ENCODE measurements at regions not wholly inside any gene's neighbourhood (a gene's known extent, or its start where the extent isn't known, plus 50 kb on each side); places are given as distances from the start of the nearest gene placed in this dataset.
"Not testable (repeated sequence)": the region's sequence is repeated elsewhere in the genome, so short reads cannot be mapped to it uniquely, and the experiment has no call there.

DNA sequence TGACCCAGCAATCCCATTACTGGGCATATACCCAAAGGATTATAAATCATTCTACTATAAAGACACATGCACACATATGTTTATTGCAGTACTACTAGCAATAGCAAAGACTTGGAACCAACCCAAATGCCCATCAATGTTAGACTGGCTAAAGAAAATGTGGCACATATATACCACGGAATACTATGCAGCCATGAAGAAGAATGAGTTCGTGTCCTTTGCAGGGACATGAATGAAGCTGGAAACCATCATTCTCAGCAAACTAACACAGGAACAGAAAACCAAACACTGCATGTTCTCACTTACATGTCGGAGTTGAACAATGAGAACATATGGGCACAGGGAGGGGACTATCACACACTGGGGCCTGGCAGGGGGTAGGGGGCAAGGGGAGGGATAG is 183.0 kb downstream of the HACE1 start:
- H3K4me1 Mint-ChIP-seq, H3K4me3 Mint-ChIP-seq, ATAC-seq, DNase-seq, H3K27ac Mint-ChIP-seq, H3K27me3 Mint-ChIP-seq: not testable (repeated sequence)
- peaks cover 0 to 24% of the 10 kb centered on the region in 2 donors for H3K9me3 Mint-ChIP-seq

DNA sequence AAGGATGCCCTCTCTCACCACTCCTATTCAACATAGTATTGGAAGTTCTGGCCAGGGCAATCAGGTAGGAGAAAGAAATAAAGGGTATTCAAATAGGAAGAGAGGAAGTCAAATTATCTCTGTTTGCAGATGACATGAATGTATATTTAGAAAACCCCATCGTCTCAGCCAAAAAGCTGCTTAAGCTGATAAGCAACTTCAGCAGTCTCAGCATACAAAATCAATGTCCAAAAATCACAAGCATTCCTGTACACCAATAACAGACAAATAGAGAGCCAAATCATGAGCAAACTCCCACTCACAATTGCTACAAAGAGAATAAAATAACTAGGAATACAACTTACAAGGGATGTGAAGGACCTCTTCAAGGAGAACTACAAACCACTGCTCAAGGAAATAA is 184.6 kb downstream of the HACE1 start:
- not testable (repeated sequence) for DNase-seq, H3K4me3 Mint-ChIP-seq, ATAC-seq, H3K27ac Mint-ChIP-seq, H3K27me3 Mint-ChIP-seq, H3K4me1 Mint-ChIP-seq
- H3K9me3 Mint-ChIP-seq: peaks cover 0 to 25% of the 10 kb centered on the region in 2 donors

DNA sequence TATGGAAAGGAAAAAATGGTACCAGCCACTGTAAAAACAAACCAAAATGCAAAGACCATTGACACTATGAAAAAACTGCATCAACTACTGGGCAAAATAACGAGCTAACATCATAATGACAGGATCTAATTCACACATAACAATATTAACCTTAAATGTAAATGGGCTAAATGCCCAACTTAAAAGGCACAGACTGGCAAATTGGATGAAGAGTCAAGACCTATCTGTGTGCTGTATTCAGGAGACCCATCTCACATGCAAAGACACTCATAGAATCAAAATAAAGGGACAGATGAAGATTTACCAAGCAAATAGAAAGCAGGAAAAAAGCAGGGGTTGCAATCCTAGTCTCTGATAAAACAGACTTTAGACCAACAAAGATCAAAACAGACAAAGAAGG is 186.6 kb downstream of the HACE1 start:
- H3K27ac Mint-ChIP-seq, ATAC-seq, H3K4me3 Mint-ChIP-seq, H3K27me3 Mint-ChIP-seq, DNase-seq, H3K4me1 Mint-ChIP-seq: not testable (repeated sequence)
- peaks cover 0 to 25% of the 10 kb centered on the region in 2 donors for H3K9me3 Mint-ChIP-seq

DNA sequence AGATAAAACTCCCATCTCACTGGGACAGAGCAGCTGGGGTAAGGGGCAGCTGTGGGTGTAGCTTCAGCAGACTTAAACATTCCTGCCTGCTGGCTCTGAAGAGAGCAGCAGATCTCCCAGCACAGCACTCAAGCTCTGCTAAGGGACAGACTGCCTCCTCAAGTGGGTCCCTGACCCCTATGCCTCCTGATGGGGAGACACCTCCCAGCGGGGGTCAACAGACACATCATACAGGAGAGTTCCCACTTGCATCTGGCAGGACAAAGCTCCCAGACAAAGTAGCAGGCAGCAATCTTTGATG is 188.2 kb downstream of the HACE1 start:
- not testable (repeated sequence) for H3K4me3 Mint-ChIP-seq

DNA sequence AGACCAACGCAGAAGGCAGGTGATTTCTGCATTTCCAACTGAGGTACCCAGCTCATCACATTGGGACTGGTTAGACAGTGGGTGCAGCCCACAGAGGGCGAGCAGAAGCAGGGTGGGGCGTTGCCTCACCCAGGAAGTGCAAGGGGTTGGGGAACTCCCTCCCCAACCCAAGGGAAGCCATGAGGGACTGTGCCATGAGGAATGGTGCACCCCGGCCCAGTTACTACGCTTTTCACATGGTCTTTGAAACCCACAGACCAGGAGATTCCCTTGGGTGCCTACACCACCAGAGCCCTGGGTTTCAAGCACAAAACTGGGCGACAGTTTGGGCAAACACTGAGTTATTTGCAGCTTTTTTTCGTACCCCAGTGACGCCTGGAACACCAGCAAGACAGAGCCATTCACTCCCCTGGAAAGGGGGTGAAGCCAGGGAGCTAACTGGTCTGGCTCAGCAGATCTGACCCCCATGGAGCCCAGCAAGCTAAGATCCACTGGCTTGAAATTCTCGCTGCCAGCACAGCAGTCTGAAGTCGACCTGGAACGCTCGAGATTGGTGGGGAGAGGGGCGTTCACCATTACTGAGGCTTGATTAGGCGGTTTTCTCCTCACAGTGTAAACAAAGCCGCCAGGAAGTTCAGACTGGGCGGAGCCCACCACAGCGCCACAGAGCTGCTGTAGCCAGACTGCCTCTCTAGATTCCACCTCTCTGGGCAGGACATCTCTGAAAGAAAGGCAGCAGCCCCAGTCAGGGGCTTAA is 188.7 kb downstream of the HACE1 start:
- not testable (repeated sequence) for ATAC-seq

More for the DNA sequence above, 188.2 kb downstream of the HACE1 start:
- ATAC-seq, H3K27me3 Mint-ChIP-seq, H3K27ac Mint-ChIP-seq, DNase-seq, H3K4me1 Mint-ChIP-seq: not testable (repeated sequence)
- H3K9me3 Mint-ChIP-seq: peaks cover 0 to 35% of the 10 kb centered on the region in 2 donors

DNA sequence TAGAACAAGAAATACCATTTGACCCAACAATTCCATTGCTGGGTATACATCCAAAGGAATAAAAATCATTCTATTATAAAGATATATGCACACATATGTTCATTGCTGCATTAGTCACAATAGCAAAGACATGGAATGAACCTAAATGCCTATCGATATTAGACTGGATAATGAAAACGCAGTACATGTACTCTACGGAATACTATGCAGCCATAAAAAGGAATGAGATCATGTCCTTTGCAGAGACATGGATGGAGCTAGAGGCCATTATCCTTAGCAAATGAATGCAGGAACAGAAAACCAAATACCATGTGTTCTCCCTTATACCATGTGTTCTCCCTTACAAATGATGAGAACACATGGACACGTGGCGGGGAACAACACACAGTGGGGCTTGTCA is 190.2 kb downstream of the HACE1 start:
- peaks cover 20% of the 10 kb centered on the region for H3K27me3 Mint-ChIP-seq
- peaks cover 10 to 50% of the 10 kb centered on the region in 2 donors for H3K9me3 Mint-ChIP-seq
- ATAC-seq (no peak), DNase-seq (no peak)
- no peaks in the 10 kb centered on the region for H3K4me1 Mint-ChIP-seq
- no peak overlapping the region for H3K4me3 Mint-ChIP-seq
- no peak overlapping the region for H3K27ac Mint-ChIP-seq

More for the DNA sequence above, 188.7 kb downstream of the HACE1 start:
- H3K27me3 Mint-ChIP-seq, H3K27ac Mint-ChIP-seq, H3K4me1 Mint-ChIP-seq, H3K4me3 Mint-ChIP-seq, DNase-seq: not testable (repeated sequence)
- peaks cover 0 to 40% of the 10 kb centered on the region in 2 donors for H3K9me3 Mint-ChIP-seq

DNA sequence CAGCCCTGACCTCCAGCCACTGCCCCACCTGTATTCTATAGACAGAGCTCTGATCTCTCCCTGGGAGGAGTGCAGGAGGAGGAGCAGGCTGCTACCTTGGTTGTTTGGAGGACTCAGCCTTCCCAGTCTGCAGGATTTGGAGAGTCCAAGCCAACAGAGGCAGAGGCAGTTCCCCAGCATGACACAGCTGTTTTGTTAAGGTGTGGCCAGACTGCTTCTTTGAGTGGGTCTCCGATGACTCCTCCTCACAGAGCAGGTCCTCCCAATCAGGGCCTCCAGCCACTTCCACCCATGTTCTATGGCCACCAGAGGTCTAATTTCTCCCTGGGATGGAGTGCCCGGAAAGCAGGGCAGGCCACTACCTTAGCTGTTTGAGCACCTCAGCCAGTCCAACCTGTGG is 203.5 kb downstream of the HACE1 start:
- H3K4me3 Mint-ChIP-seq: no peak overlapping the region

DNA sequence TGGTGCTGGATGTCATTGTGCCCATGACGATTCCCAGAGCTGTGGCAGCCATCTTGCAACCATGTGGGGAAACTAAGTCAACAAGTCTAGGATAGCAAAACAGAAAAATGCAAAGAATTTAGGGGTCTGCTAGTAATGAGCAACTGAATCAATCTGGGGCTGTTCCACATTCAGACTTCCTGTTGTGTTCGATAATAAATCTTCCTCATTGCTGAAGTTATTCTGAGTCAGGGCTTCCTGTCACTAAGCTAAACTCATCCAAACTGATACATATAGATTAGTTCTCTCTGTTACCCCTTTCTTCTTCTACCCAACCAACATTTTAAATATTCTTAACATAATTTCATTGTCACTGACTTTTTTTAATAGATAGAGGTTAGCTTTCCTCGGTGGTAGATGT is 205.9 kb downstream of the HACE1 start:
- ATAC-seq (no peak), DNase-seq (no peak)
- H3K27me3 Mint-ChIP-seq: peaks cover 9% of the 10 kb centered on the region
- H3K27ac Mint-ChIP-seq: no peak overlapping the region
- no peaks in the 10 kb centered on the region for H3K4me1 Mint-ChIP-seq
- H3K9me3 Mint-ChIP-seq: no peaks in the 10 kb centered on the region
- no peak overlapping the region for H3K4me3 Mint-ChIP-seq

More for the DNA sequence above, 203.5 kb downstream of the HACE1 start:
- H3K27me3 Mint-ChIP-seq: peaks cover 22% of the 10 kb centered on the region
- peaks cover 0 to 10% of the 10 kb centered on the region in 2 donors for H3K9me3 Mint-ChIP-seq
- H3K27ac Mint-ChIP-seq: no peak overlapping the region
- no peaks in the 10 kb centered on the region for H3K4me1 Mint-ChIP-seq
- ATAC-seq: peak; percentile 26
- DNase-seq: no peak

DNA sequence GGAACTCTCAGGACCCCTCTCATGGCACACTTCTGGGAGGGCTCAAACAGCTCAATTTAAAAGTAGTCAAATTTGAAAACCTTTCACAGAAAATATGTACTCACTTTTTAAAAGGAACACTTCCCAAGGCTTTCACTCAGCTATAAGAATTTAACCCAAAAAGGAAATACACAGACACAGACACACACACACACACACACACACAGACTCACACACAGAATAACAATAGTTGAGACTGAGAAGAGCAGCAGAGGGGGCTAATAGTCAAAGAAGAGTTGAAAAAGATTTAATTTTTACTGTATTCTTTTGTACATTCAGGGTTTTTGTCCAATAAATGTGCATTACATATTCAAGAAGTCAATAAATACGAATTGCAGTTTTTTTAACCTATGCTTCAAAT is 211.4 kb downstream of the HACE1 start:
- DNase-seq (no peak), ATAC-seq (no peak)
- Mint-ChIP-seq H3K4me3 (no peak overlapping the region), H3K27me3 (peaks cover 9% of the 10 kb centered on the region), H3K27ac (no peak overlapping the region), H3K9me3 (no peaks in the 10 kb centered on the region), H3K4me1 (no peaks in the 10 kb centered on the region)

DNA sequence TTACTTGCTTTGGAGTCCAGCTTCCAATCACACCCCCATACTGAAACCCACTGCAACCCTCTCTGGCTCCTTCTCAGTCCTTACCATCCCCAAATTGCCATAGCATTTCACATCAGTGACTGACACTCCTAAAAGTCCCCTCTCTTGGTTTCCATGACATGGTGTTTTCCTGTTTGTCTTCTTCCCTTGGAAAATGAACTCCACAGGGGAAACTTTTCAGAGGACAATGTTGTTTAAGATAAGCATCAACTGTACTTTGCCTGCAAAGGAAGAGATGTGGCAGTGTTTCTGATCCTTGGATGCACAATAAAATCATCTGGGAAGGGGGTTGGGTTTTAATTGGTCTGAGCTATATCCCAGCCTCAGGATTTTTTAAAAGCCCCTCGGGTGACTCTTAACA is 214.9 kb downstream of the HACE1 start:
- H3K4me3 Mint-ChIP-seq: no peak overlapping the region
- DNase-seq: no peak
- no peak overlapping the region for H3K27ac Mint-ChIP-seq
- no peak for ATAC-seq
- H3K27me3 Mint-ChIP-seq: peaks cover 9% of the 10 kb centered on the region
- H3K4me1 Mint-ChIP-seq: no peaks in the 10 kb centered on the region
- no peaks in the 10 kb centered on the region for H3K9me3 Mint-ChIP-seq

DNA sequence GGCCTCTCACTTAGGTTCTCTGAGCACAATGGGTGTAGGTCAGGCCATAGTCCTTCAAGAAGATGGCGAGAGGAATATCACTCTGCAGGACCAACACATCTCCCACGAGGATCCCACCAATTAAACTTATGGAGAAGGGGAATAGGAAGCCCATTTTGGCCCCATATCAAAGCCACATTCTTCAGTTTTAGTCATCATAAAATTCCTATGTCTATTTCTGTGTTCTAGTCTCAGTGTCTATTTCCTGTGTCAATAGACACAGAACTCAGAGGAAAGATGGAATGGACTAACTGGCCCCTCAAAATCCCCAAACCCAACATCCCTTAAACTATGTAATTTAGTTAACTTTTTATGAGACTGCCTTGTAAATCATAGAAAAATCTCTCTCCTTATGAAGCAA is 216.8 kb downstream of the HACE1 start:
- Mint-ChIP-seq H3K9me3 (no peaks in the 10 kb centered on the region), H3K27ac (no peak overlapping the region), H3K4me3 (no peak overlapping the region), H3K4me1 (peaks cover 6% of the 10 kb centered on the region), H3K27me3 (peaks cover 9% of the 10 kb centered on the region)
- DNase-seq (no peak), ATAC-seq (no peak)

DNA sequence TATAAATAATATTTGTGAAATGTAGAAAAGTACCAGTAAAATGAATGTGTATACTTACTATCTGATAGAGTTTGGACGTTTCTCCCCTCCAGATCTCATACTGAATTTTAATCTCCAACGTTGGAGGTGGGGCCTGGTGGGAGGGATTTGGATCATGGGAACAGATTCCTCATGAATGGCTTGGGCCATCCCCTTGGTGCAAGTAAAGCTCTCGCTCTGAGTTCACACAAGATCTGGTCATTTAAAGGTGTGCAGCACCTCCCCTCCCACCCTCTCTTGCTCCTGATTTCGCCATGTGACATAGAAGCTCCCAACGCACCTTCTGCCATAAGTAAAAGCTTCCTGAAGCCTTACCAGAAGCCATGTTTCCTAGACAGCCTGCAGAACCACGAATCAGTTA is 219.0 kb downstream of the HACE1 start:
- H3K4me3 Mint-ChIP-seq: no peak overlapping the region
- no peak for ATAC-seq
- H3K27me3 Mint-ChIP-seq: peaks cover 9% of the 10 kb centered on the region
- peaks cover 6% of the 10 kb centered on the region for H3K4me1 Mint-ChIP-seq
- H3K9me3 Mint-ChIP-seq: no peaks in the 10 kb centered on the region
- no peak overlapping the region for H3K27ac Mint-ChIP-seq
- no peak for DNase-seq

DNA sequence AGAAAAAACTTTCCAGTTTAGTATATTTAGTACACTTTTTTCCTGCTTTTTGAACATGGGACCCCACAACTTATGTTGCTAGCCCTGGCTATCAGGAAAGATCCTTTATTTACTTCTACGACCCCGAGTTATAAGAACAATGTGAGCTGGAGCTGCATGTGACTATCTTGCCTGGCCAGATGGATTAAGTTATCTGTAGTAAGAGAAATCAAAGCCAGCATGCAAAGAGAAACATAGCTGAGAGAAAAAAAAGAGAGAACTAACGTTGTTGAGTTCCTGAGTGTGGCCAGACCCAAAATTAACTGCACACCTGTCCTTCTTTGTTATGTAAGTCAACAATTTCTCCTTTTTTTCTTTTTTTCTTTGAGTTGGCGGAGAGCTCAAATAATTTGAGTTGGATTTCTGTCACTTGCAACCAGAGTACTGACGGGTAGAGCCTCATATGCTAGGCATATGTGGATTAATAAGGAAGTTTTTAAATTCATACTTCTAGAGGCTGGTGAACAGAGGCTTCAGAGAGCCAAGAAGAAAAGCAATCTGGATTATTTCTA is 219.5 kb downstream of the HACE1 start:
- Mint-ChIP-seq H3K27me3 (peaks cover 9% of the 10 kb centered on the region), H3K27ac (no peak overlapping the region), H3K9me3 (no peaks in the 10 kb centered on the region), H3K4me3 (no peak overlapping the region), H3K4me1 (peaks cover 6% of the 10 kb centered on the region)
- ATAC-seq: no peak
- no peak for DNase-seq

DNA sequence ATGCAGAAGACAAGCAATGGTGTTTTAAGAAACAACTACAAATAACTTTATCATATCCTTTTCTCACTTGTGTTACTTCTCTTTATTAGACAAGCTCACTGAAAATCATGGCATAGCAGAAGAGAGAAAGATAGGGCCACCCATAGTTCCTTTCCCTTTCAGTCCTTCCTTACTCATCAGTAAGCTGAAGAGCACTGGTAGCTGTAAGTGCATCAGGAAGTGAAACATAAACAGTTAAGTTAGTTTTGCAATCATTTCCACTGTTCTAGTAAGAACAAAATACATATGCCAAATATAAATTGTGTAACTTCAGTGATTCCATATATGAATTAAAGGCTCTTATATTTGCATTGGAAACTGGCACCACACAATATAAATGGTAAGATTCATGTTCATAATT is 220.1 kb downstream of the HACE1 start:
- DNase-seq: no peak
- Mint-ChIP-seq H3K9me3 (no peaks in the 10 kb centered on the region), H3K4me3 (no peak overlapping the region), H3K27ac (no peak overlapping the region), H3K4me1 (peaks cover 6% of the 10 kb centered on the region), H3K27me3 (peaks cover 5% of the 10 kb centered on the region)
- no peak for ATAC-seq

DNA sequence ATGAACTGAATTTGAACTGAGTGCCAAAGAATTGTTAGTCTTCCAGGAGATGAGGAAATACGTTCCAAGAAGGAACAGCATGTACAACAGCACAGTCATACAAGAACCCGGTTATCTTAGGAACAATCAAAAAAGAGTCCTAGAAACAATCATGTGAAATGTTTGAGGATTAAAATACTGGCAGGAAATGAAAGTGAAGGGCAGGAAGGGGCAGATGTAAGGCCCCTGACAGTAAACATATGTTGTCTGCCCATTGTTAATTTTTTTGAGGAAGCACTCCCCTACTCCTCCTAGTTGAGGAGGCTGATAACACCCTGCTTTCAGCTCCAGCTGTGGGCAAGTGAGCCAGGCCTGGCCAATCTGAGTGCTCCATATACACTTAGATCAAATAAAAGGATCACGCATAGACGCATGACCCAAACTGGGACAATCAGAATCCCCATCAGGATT is 220.9 kb downstream of the HACE1 start:
- Mint-ChIP-seq H3K9me3 (no peaks in the 10 kb centered on the region), H3K27me3 (no peaks in the 10 kb centered on the region), H3K4me1 (peaks cover 6% of the 10 kb centered on the region), H3K4me3 (no peak overlapping the region), H3K27ac (peak overlapping the region in 1 of 2 donors; percentile 34)
- ATAC-seq (no peak), DNase-seq (no peak)

DNA sequence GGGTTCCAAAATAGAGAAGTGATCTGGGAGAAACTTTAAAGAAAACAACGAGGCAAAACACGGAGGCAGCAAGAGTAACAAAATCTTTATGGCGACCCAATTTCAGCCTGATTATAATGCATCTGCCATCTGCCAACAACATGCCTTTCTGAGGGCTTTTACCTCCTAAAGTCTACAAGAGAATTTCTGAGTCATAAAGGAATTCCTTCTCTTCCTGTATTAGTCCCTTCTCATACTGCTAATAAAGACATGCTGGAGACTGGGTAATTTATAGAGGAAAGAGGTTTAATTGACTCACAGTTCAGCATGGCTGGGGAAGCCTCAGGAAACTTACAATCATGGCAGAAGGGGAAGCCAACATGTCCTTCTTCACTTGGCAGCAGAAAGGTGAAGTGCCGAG is 226.6 kb downstream of the HACE1 start:
- H3K4me1 Mint-ChIP-seq: no peaks in the 10 kb centered on the region
- H3K4me3 Mint-ChIP-seq: no peak overlapping the region
- no peaks in the 10 kb centered on the region for H3K9me3 Mint-ChIP-seq
- H3K27me3 Mint-ChIP-seq: no peaks in the 10 kb centered on the region
- no peak overlapping the region for H3K27ac Mint-ChIP-seq
- no peak for ATAC-seq
- DNase-seq: no peak

DNA sequence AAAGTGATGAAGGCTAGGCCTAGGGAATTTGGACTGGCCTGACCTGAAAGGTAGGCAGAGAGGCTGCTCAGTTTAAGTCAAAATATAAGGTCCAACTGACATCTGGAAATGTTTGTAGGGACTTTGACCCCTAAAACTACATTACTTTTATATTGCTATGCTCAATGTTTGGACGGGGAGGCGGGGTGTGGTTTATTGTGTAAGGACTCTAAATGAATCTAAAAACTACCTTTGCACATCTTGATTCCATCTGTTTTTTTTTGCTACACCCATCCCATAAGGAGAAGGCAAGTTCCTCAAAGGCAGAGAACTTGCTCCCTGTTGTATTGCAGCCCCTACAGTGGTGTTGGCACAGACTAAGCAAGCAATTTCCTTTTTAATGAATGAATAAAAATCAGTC is 227.1 kb downstream of the HACE1 start:
- Mint-ChIP-seq H3K4me3 (no peak overlapping the region), H3K4me1 (no peaks in the 10 kb centered on the region), H3K27me3 (no peaks in the 10 kb centered on the region), H3K27ac (no peak overlapping the region), H3K9me3 (no peaks in the 10 kb centered on the region)
- DNase-seq (no peak), ATAC-seq (no peak)

All from stimulated activated naive CD8-positive, alpha-beta T cell treated with anti-CD3 and anti-CD28 coated beads, Interleukin-15, amount 100 ng/mL, for 72 hours (primary cell).